Stromal cell of bone marrow (primary cell): ENCODE measurements at regions not wholly inside any gene's neighbourhood (a gene's known extent, or its start where the extent isn't known, plus 50 kb on each side); places are given as distances from the start of the nearest gene placed in this dataset.
"Not testable (repeated sequence)": the region's sequence is repeated elsewhere in the genome, so short reads cannot be mapped to it uniquely, and the experiment has no call there.

ENCODE experiments used
- DNase-seq: peaks from one replicate; pipeline ENCODE4 v3.0.0-alpha.2; 2012; ENCODE audit warnings: low read depth

DNA sequence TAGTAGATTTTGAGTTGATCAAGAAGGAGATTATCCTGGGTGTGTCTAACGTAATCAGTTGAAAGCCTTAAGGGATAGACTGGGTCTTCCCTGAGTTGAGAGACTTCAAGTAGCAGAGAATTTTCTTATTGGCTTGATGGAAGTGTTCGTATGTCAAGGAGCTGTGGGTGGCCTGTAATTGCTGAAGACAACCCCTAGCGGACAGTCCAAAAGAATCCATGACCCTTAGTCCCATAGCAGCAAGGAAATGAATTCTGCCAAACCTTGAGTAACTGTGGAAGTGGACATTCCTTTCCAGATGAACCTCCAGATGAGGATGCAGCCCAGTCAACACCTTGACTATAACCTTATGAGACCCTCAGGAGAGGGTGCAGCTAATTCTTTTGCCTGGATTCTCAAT lies 786.3 kb downstream of the SOCS6 start:
- no peak for DNase-seq

GRCh38 chr18:71068338-71068737 lies 779.5 kb downstream of the SOCS6 start:
- DNase-seq, result no peak

GRCh38 chr18:71049893-71050292 lies 761.0 kb downstream of the SOCS6 start:
- no peak for DNase-seq

GRCh38 chr18:71047882-71048281 lies 759.0 kb downstream of the SOCS6 start:
- no peak for DNase-seq

GRCh38 chr18:71045331-71046065 lies 756.7 kb downstream of the SOCS6 start:
- no peak for DNase-seq

GRCh38 chr18:71040161-71040560 lies 751.3 kb downstream of the SOCS6 start:
- no peak for DNase-seq

- no peak for DNase-seq
Observed at GRCh38 chr18:71038196-71038595, 749.4 kb downstream of the SOCS6 start.

- DNase-seq, result no peak
Observed at GRCh38 chr18:71036783-71037182, 747.9 kb downstream of the SOCS6 start.

GRCh38 chr18:71031296-71032191 lies 742.7 kb downstream of the SOCS6 start:
- DNase-seq, result not testable (repeated sequence)

DNA sequence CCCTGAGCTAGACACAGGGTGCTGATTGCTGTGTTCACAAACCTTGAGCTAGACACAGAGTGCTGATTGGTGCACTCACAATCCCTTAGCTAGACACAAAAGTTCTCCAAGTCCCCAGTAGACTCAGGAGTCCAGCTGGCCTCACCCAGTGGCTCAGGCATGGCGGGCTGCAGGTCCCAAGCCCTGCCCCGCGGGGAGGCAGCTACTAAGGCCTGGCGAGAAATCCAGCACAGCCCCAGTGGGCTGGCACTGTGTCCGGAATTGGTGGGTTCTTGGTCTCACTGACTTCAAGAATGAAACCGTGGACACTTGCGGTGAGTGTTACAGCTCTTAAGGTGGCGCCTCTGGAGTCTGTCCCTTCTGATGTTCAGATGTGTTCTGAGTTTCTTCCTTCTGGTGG lies 741.2 kb downstream of the SOCS6 start:
- DNase-seq, result not testable (repeated sequence)

- no peak for DNase-seq
Observed at GRCh38 chr18:71028285-71028762, 739.5 kb downstream of the SOCS6 start.

DNA sequence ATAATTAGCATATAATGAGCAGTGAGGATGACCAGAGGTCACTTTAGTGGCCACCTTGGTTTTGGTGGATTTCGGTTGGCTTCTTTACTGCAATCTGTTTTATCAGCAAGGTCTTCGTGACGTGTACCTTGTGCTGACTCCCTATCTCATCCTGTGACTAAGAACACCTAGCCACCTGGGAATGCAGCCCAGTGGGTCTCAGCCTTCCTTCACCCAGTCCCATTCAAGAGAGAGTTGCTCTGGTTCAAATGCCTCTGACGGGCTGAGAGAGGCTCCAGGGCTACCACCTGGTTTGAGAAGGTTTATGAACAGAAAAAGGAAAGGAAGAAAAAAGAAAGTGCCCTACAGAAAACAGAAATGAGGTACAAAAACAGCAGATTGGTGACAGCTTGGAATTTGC lies 738.7 kb downstream of the SOCS6 start:
- DNase-seq, result no peak

DNA sequence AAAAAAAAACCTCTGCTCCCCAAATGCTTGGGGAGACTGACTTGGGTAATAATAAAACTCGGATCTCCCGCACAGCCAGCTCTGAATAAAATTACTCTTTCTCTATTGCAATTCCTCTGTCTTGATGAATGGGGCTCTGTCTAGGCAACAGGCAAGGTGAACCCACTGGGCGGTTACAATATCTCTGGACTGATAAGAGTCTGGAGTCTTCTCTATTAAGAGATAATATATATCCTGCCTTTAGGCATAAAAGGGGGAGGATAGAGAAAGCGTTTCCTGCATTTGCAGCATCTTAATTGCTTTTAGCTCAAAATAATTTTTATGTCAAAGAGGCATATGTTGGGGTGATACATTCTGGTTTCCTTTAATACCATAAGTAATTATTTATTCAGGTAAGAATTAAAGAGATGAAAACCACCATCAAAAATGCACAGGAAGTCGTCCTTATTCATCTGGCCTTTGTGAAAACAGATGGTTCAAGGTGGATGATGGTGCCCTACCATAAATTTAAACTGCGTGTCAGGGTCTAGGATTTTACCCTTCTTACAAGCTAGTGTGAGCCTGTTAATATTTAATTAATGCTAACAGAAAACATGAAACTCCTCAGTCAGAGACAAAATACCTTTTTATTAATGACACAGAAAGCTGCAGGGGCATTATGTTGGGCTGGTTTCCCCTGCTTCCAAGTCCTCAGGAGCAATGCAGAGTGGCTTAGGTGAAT lies 736.8 kb downstream of the SOCS6 start:
- no peak for DNase-seq

- DNase-seq, result no peak
Observed at GRCh38 chr18:71022389-71022788, 733.5 kb downstream of the SOCS6 start.

DNA sequence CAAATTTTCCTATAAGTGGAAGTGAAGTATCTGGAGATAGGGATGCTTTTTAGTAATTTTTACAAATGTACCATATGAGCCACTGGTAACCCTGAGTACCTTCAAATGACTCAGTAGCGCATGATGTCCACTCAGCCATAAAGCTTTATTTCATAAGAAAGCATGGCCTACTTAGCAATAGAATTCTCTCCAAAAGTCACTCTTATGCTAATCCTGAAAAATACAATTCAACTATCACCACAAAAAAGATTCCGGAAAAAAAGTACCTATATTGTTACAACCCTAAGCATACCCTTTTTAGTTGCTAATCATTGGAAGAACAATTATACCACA lies 732.2 kb downstream of the SOCS6 start:
- DNase-seq, result no peak

DNA sequence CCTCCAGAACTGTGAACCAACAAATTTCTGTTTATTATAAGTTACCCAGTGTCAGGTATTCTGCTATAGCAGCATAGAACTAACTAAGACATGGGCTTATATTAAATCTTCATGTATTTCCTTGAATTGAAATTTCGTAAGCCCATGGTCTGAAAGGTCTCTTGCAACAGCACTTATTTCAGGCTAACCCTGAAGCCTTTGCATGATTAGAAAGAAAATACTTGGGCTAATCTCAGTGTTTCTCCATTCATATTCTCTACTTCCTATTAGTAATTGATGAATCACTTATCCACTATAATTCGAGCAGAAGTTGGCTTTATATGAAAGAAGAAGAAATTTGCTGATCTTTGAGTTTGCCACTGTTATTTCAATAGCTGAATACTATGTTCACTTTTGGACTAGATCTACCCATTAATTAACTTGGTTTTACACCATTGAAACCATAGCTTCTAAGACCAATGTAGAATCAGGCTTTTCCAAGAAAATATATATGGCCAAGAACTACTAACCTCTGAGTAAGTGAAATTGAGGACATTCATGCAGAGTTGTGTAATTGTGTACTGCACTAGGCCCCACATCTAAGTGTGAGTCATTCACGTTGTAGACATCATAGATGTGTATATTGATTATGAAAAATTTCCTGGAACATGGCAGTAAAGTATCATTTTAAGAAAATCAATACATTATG lies 731.6 kb downstream of the SOCS6 start:
- DNase-seq, result no peak

DNA sequence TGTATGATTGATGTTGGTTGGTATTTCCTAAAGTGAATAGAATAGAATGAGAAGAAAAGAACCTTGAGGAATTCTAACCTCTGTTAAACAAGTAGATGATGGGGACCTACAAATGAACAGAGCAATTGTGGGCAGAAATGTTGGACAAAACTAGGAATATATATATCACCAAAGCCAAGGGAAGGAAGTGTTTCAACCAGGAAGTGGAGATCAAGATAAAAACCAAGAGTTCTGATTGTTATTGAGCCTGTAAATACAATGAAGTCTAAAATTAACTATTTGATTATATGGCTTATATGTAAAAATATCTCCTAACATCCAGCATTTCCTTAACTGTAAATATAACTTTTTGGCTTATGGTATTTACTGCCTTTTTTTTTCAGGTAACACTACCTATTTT lies 730.0 kb downstream of the SOCS6 start:
- no peak for DNase-seq

GRCh38 chr18:71012789-71013188 lies 723.9 kb downstream of the SOCS6 start:
- DNase-seq, result no peak

DNA sequence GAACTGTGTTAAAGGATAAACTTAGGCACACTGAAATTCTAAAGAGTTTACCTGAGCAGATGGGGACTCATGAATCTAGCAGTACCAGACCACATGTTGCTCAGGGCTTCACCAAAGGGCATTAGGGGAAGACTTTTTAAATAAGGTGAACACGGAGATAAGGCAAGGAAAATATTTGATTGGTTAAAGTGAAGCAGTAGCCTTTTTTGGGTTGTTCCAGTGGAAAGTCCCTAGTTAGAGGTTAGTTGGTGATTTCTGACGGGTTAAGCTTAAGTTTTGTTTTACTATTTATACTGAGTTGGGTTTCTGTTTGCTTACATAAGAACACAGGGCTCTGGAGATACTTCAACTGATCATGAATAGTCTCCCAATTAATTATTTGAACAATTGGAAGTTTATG lies 722.5 kb downstream of the SOCS6 start:
- DNase-seq, result no peak

GRCh38 chr18:71008257-71008656 lies 719.4 kb downstream of the SOCS6 start:
- DNase-seq, result no peak

DNA sequence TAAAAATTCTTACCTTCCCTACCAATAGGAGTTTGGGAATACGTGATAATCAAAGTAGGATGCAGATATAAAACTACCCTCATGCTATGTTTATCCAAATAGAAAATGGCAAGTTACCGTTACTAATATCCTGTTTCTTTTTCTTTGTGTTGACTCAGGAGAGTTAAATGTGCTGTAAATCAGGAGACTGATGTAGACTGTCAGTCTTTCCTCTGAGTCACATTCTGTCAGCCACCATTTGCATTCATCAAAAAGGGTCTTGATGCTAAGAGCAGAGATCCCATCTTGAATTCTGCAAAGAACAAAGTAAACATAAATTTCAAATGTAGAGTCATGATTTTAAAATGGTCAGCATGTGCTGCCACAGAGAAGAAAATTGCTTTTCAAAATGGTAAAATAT lies 712.8 kb downstream of the SOCS6 start:
- no peak for DNase-seq

DNA sequence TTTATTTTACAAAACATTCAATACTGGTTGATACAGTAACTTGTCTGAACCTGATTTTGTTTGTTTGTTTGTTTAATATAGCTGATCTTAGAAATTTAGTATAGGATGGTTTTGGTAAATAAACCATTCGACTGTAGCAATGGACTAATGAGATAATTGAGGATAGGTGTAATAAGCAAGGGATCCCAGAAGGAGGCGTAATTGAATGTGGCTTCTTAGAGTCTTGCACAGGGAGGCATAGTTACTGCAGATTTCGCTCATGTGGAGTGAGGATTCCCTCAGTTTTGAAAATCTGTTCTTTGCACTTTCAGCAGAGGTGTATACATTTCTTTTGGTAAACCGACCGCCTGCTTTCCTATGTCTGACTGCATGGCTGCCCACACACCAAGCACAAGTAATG lies 709.6 kb downstream of the SOCS6 start:
- no peak for DNase-seq
